ENCODE measurements at regions not wholly inside any gene's neighbourhood (a gene's known extent, or its start where the extent isn't known, plus 50 kb on each side); places are given as distances from the start of the nearest gene placed in this dataset.

DNA sequence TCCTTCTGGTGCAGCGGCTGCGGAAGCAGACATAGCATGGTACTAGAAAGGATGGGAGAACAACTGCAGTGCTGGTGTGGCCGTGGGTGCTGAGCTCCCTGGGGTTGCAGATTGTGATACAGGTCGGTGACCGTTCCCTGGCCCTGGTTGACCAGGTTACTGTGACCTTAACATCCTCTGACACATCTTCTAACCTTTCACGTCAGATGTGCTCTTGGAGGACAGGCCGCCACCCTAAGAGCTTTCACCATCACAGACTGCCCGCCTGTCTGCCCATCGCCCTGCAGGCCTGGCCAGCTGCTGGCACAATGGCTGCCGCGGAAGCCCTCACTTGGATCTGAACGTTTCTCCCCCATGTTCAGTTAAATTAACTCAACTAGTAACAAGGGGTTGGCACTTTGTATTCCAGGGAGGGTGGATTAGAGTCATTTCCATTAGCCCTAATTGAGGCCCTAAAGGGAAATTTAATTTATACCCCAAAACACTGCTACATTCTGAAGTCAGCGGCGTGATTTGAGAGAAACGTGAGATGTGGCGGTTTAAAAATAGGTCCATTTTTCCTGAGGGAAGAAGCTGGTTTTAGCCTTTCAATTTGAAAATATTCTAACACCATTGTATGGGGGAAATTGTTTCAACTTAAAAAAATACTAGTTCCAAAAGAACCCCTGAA is 443.9 kb upstream of the CDH4 start:
- TF ChIP-seq, protein P1, sequence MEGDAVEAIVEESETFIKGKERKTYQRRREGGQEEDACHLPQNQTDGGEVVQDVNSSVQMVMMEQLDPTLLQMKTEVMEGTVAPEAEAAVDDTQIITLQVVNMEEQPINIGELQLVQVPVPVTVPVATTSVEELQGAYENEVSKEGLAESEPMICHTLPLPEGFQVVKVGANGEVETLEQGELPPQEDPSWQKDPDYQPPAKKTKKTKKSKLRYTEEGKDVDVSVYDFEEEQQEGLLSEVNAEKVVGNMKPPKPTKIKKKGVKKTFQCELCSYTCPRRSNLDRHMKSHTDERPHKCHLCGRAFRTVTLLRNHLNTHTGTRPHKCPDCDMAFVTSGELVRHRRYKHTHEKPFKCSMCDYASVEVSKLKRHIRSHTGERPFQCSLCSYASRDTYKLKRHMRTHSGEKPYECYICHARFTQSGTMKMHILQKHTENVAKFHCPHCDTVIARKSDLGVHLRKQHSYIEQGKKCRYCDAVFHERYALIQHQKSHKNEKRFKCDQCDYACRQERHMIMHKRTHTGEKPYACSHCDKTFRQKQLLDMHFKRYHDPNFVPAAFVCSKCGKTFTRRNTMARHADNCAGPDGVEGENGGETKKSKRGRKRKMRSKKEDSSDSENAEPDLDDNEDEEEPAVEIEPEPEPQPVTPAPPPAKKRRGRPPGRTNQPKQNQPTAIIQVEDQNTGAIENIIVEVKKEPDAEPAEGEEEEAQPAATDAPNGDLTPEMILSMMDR (IDR thresholded peaks at IDR 0.05; ENCODE audit: insufficient read depth, low read depth, low read length) = no peak
- no peak for TF ChIP-seq EZH2 (IDR thresholded peaks at IDR 0.05; ENCODE audit: insufficient read depth, low read length)
- peaks cover 6% of the 10 kb centered on the region for H3K27me3 Mint-ChIP-seq (ENCODE audit: low read depth, unreplicated experiment)
- Histone ChIP-seq H3K27me3 (ENCODE audit: insufficient read depth, low read length) (no peaks in the 10 kb centered on the region), H3K27ac (ENCODE audit: low read depth, low read length) (no peak overlapping the region), H3K9me3 (ENCODE audit: insufficient read depth, low read depth, low read length) (peaks cover 3% of the 10 kb centered on the region), H4K20me1 (ENCODE audit: insufficient read depth, low read length) (no peaks in the 10 kb centered on the region), H2AFZ (ENCODE audit: low read depth, low read length) (no peak overlapping the region), H3K4me2 (ENCODE audit: low read length) (no peak overlapping the region), H3K9ac (ENCODE audit: low read length) (no peak overlapping the region), H3K4me1 (ENCODE audit: insufficient read depth, low read length) (no peaks in the 10 kb centered on the region), H3K36me3 (ENCODE audit: insufficient read depth, low read length) (no peaks in the 10 kb centered on the region), H3K4me3 (ENCODE audit: insufficient read depth, low read depth, low read length) (no peak overlapping the region), H3K79me2 (ENCODE audit: insufficient read depth, low read length) (no peaks in the 10 kb centered on the region)
- no peak for FAIRE-seq
- H3K9me3 Mint-ChIP-seq (ENCODE audit: unreplicated experiment) = peaks cover 3% of the 10 kb centered on the region
- no peak overlapping the region for H3K27ac Mint-ChIP-seq (ENCODE audit: unreplicated experiment)
- H3K4me1 Mint-ChIP-seq (ENCODE audit: low read depth, unreplicated experiment) = peaks cover 5% of the 10 kb centered on the region
- DNase-seq (ENCODE audit: low read depth) = no peak
- H3K4me3 Mint-ChIP-seq (ENCODE audit: unreplicated experiment) = no peak overlapping the region
- no peaks in the 10 kb centered on the region for H3K36me3 Mint-ChIP-seq (ENCODE audit: low read depth, unreplicated experiment)

DNA sequence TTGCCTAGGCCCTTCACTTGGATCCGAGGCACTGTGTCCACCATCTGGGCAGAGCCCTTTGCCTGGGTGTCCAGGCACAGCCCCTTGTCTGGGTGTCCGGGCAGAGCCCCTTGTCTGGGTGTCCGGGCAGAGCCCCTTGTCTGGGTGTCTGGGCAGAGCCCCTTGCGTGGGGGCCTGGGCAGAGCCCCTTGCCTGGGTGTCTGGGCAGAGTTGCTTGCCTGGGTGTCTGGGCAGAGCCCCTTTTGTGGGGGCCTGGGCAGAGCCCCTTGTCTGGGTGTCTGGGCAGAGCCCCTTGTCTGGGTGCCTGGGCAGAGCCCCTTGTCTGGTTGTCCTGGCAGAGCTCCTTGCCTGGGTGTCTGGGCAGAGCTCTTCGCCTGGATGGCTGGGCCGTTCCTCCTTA is 443.4 kb upstream of the CDH4 start:
- FAIRE-seq (no peak), DNase-seq (ENCODE audit: low read depth) (no peak)
- H3K36me3 ChIP-seq (ENCODE audit: insufficient read depth, low read length) = no peaks in the 10 kb centered on the region
- no peaks in the 10 kb centered on the region for H3K9me3 ChIP-seq (ENCODE audit: insufficient read depth, low read depth, low read length)
- Mint-ChIP-seq H3K9me3 (ENCODE audit: unreplicated experiment) (peaks cover 3% of the 10 kb centered on the region), H3K4me3 (ENCODE audit: unreplicated experiment) (no peak overlapping the region), H3K27ac (ENCODE audit: unreplicated experiment) (no peak overlapping the region), H3K4me1 (ENCODE audit: low read depth, unreplicated experiment) (peaks cover 5% of the 10 kb centered on the region), H3K27me3 (ENCODE audit: low read depth, unreplicated experiment) (peaks cover 6% of the 10 kb centered on the region), H3K36me3 (ENCODE audit: low read depth, unreplicated experiment) (no peaks in the 10 kb centered on the region)
- no peaks in the 10 kb centered on the region for H3K27me3 ChIP-seq (ENCODE audit: insufficient read depth, low read length)
- H3K4me2 ChIP-seq (ENCODE audit: low read length) = no peak overlapping the region
- TF ChIP-seq, protein P1 (IDR thresholded peaks at IDR 0.05; ENCODE audit: insufficient read depth, low read depth, low read length) = no peak
- no peak for TF ChIP-seq EZH2 (IDR thresholded peaks at IDR 0.05; ENCODE audit: insufficient read depth, low read length)
- H3K27ac ChIP-seq (ENCODE audit: low read depth, low read length) = no peak overlapping the region
- H4K20me1 ChIP-seq (ENCODE audit: insufficient read depth, low read length) = no peaks in the 10 kb centered on the region
- no peak overlapping the region for H3K9ac ChIP-seq (ENCODE audit: low read length)
- H3K4me1 ChIP-seq (ENCODE audit: insufficient read depth, low read length) = no peaks in the 10 kb centered on the region
- H3K79me2 ChIP-seq (ENCODE audit: insufficient read depth, low read length) = no peaks in the 10 kb centered on the region
- H2AFZ ChIP-seq (ENCODE audit: low read depth, low read length) = no peak overlapping the region
- H3K4me3 ChIP-seq (ENCODE audit: insufficient read depth, low read depth, low read length) = no peak overlapping the region

DNA sequence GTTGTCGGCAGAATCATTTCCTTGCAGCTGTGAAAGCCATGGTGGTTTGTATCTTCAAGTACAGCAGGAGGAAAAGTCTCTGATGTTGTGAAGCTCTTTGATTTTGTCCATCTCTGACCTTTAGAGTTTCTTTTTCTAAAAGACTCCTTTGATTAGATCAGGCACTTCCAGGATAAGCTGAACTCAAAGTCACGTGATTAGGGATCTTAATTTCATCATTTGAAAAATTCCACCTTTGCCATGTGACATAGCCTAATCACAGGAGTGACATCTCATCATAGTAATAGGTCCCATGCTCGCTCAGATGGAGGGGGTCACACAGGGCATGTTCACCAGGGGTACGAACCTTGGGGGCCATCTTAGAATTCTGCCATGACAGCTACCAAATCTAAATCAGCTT is 441.5 kb upstream of the CDH4 start:
- Histone ChIP-seq H3K4me2 (ENCODE audit: low read length) (no peak overlapping the region), H3K4me3 (ENCODE audit: insufficient read depth, low read depth, low read length) (no peak overlapping the region), H3K4me1 (ENCODE audit: insufficient read depth, low read length) (no peaks in the 10 kb centered on the region), H4K20me1 (ENCODE audit: insufficient read depth, low read length) (no peaks in the 10 kb centered on the region), H3K27ac (ENCODE audit: low read depth, low read length) (no peak overlapping the region), H3K27me3 (ENCODE audit: insufficient read depth, low read length) (no peaks in the 10 kb centered on the region), H3K9ac (ENCODE audit: low read length) (no peak overlapping the region), H2AFZ (ENCODE audit: low read depth, low read length) (no peak overlapping the region), H3K9me3 (ENCODE audit: insufficient read depth, low read depth, low read length) (no peaks in the 10 kb centered on the region), H3K79me2 (ENCODE audit: insufficient read depth, low read length) (no peaks in the 10 kb centered on the region), H3K36me3 (ENCODE audit: insufficient read depth, low read length) (no peaks in the 10 kb centered on the region)
- no peak overlapping the region for H3K27ac Mint-ChIP-seq (ENCODE audit: unreplicated experiment)
- H3K4me1 Mint-ChIP-seq (ENCODE audit: low read depth, unreplicated experiment) = no peaks in the 10 kb centered on the region
- DNase-seq (ENCODE audit: low read depth) (no peak), FAIRE-seq (no peak)
- no peaks in the 10 kb centered on the region for H3K36me3 Mint-ChIP-seq (ENCODE audit: low read depth, unreplicated experiment)
- peaks cover 3% of the 10 kb centered on the region for H3K9me3 Mint-ChIP-seq (ENCODE audit: unreplicated experiment)
- TF ChIP-seq, protein P1 (IDR thresholded peaks at IDR 0.05; ENCODE audit: insufficient read depth, low read depth, low read length) = no peak
- TF ChIP-seq EZH2 (IDR thresholded peaks at IDR 0.05; ENCODE audit: insufficient read depth, low read length) = no peak
- peaks cover 6% of the 10 kb centered on the region for H3K27me3 Mint-ChIP-seq (ENCODE audit: low read depth, unreplicated experiment)
- H3K4me3 Mint-ChIP-seq (ENCODE audit: unreplicated experiment) = no peak overlapping the region

Measured in astrocyte (in vitro differentiated cells and primary cell).